SK-N-SH treated with all-trans-retinoic acid at 6 μM for 48 hours (cell line): ENCODE measurements at regions not wholly inside any gene's neighbourhood (a gene's known extent, or its start where the extent isn't known, plus 50 kb on each side); places are given as distances from the start of the nearest gene placed in this dataset.
"Not testable (repeated sequence)": the region's sequence is repeated elsewhere in the genome, so short reads cannot be mapped to it uniquely, and the experiment has no call there.

Experiments
- ATAC-seq: fragments of 200-7000 bp; cut with Tn5 transposase; 3 replicates; pipeline ENCODE4 v1.9.1; 2020; ENCODE audit warnings: mild to moderate bottlenecking, moderate library complexity
- ARNTL ChIP-seq: fragments of 450-650 bp; formaldehyde crosslinking; IDR thresholded peaks from 2 replicates; pipeline ENCODE4 v1.5.0; 2020; ENCODE audit warnings: low read depth, mild to moderate bottlenecking, moderate library complexity, borderline replicate concordance
- BACH2 ChIP-seq: fragments of 250-450 bp; sonication (Bioruptor Pico); IDR thresholded peaks from 2 replicates; pipeline ENCODE4 v1.9.0; 2021; ENCODE audit warnings: mild to moderate bottlenecking, borderline replicate concordance
- CSDC2 ChIP-seq: fragments of 250-450 bp; sonication (Bioruptor Pico); IDR thresholded peaks from 2 replicates; pipeline ENCODE4 v1.5.0; 2020; ENCODE audit warnings: mild to moderate bottlenecking, moderate library complexity
- CSRNP3 ChIP-seq: fragments of 250-450 bp; sonication (Bioruptor Pico); IDR thresholded peaks from 2 replicates; pipeline ENCODE4 v1.5.1; 2021; ENCODE audit warnings: mild to moderate bottlenecking, moderate library complexity
- GLIS3 ChIP-seq: fragments of 250-450 bp; sonication (Bioruptor Pico); IDR thresholded peaks from 2 replicates; pipeline ENCODE4 v1.5.0; 2020; ENCODE audit warnings: mild to moderate bottlenecking, moderate library complexity
- ISL1 ChIP-seq: fragments of 250-450 bp; sonication (Bioruptor Pico); IDR thresholded peaks from 2 replicates; pipeline ENCODE4 v2.1.2; 2022; ENCODE audit warnings: mild to moderate bottlenecking, moderate library complexity
- OSR1 ChIP-seq: fragments of 250-450 bp; sonication (Bioruptor Pico); IDR thresholded peaks from 2 replicates; pipeline ENCODE4 v1.8.0; 2022; ENCODE audit warnings: moderate library complexity, mild to moderate bottlenecking, inconsistent platforms
- POU6F1 ChIP-seq: fragments of 250-450 bp; sonication (Bioruptor Pico); IDR thresholded peaks from 2 replicates; pipeline ENCODE4 v1.8.0; 2021; ENCODE audit warnings: low read depth, mild to moderate bottlenecking, moderate library complexity, borderline replicate concordance
- SNAI2 ChIP-seq: fragments of 250-450 bp; sonication (Bioruptor Pico); IDR thresholded peaks from 2 replicates; pipeline ENCODE4 v1.5.0; 2020; ENCODE audit warnings: mild to moderate bottlenecking, moderate library complexity
- TCF4 ChIP-seq: fragments of 250-450 bp; sonication (Bioruptor Pico); IDR thresholded peaks from 2 replicates; pipeline ENCODE4 v1.8.0; 2021; ENCODE audit warnings: mild to moderate bottlenecking, moderate library complexity, borderline replicate concordance
- TOX ChIP-seq: fragments of 250-450 bp; sonication (Bioruptor Pico); IDR thresholded peaks from 2 replicates; pipeline ENCODE4 v1.8.0; 2021; ENCODE audit warnings: mild to moderate bottlenecking, moderate library complexity, borderline replicate concordance
- TSHZ2 ChIP-seq: fragments of 250-450 bp; sonication (Bioruptor Pico); IDR thresholded peaks from 2 replicates; pipeline ENCODE4 v1.5.0; 2020; ENCODE audit warnings: mild to moderate bottlenecking, moderate library complexity
- ZC3H10 ChIP-seq: fragments of 250-450 bp; sonication (Bioruptor Pico); IDR thresholded peaks from 2 replicates; pipeline ENCODE4 v1.5.1; 2021; ENCODE audit warnings: mild to moderate bottlenecking, moderate library complexity
- ZFP3 ChIP-seq: fragments of 250-450 bp; sonication (Bioruptor Pico); IDR thresholded peaks from 2 replicates; pipeline ENCODE4 v1.5.0; 2020; ENCODE audit warnings: mild to moderate bottlenecking, moderate library complexity
- ZFP30 ChIP-seq: fragments of 450-650 bp; formaldehyde crosslinking; IDR thresholded peaks from 2 replicates; pipeline ENCODE4 v1.5.0; 2022; ENCODE audit warnings: mild to moderate bottlenecking, moderate library complexity
- ZNF565 ChIP-seq: fragments of 450-650 bp; formaldehyde crosslinking; conservative IDR thresholded peaks from 2 replicates; pipeline ENCODE4 v1.5.0; 2020; ENCODE audit warnings: low read depth, mild to moderate bottlenecking, moderate library complexity
- ZNF8 ChIP-seq: fragments of 450-650 bp; formaldehyde crosslinking; IDR thresholded peaks from 2 replicates; pipeline ENCODE4 v1.5.0; 2020; ENCODE audit warnings: mild to moderate bottlenecking, moderate library complexity
- TF ChIP-seq, protein P1 (sequence below): fragments of 250-450 bp; sonication (Bioruptor Pico); IDR thresholded peaks from 2 replicates; pipeline ENCODE4 v1.8.0; 2020; ENCODE audit warnings: mild to moderate bottlenecking, moderate library complexity, borderline replicate concordance
- TF ChIP-seq, protein P2 (sequence below): fragments of 250-450 bp; sonication (Bioruptor Pico); IDR thresholded peaks from 2 replicates; pipeline ENCODE4 v1.5.1; 2020; ENCODE audit warnings: low read depth, mild to moderate bottlenecking, moderate library complexity

DNA sequence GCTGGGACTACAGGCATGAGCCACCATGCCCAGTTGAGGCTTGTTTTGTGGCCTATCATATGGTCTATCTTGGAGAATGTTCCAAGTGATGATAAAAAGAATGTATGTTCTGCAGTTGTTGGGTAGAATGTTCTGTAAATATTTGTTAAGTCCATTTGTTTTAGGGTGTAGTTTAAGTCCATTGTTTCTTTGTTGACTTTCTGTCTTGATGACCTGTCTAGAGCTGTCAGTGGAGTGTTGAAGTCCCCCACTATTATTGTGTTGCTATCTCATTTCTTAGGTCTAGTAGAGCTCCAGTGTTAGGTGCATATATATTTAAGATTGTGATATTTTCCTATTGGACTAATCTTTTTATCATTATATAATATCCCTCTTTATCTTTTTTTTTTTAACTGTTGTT, 284.3 kb upstream of the EXOC2 start:
- ATAC-seq = not testable (repeated sequence)

DNA sequence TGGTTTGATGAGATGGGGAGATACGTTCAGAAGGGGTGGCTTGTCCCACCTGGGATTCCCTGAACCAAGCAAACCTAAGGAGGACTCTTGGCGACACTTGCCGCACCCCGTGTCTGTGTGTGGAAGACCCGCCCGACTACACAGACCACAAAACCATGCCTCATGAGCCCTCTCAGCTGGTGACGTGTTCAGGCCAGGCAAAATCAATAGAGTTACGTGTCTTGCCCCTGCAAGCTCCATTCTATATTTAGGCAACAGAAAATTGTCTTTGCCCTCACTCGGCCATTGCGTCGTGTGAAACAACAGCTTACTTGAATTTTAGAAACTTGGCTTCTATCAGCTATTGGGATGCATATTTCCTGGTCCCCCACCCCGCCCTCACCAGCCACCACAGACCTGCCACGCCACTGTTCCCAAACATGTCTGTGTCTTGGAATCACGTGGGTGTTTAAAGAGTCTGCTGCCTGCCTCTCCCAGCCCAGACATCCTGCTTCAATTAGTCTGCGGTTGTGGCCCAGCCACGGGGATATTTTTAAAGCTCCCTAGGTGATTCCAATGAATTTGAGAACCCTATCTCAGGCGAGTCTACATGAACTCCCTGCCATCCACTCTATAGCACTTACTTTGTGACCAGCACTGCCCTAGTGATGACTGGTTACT, 279.2 kb upstream of the EXOC2 start:
- no peak for ATAC-seq
- no peak for TF ChIP-seq TSHZ2
- no peak for TF ChIP-seq GLIS3 (CRISPR knock-in tag)
- TF ChIP-seq CSRNP3 (CRISPR knock-in tag) = no peak
- no peak for TF ChIP-seq OSR1 (CRISPR knock-in tag)
- no peak for TF ChIP-seq ZFP30 (CRISPR knock-in tag)
- no peak for TF ChIP-seq ZFP3
- TF ChIP-seq, all 23 proteins: peak for 0

GRCh38 chr6:968791-969190, 275.9 kb upstream of the EXOC2 start:
- TF ChIP-seq ARNTL (no peak), BACH2 (CRISPR knock-in tag) (no peak), ZNF565 (CRISPR knock-in tag) (no peak), POU6F1 (CRISPR knock-in tag) (no peak), CSDC2 (CRISPR knock-in tag) (no peak), TCF4 (CRISPR knock-in tag) (no peak), ZFP30 (CRISPR knock-in tag) (no peak), TOX (CRISPR knock-in tag) (no peak), SNAI2 (no peak)
- TF ChIP-seq, all 23 proteins: peak for 0
- no peak for ATAC-seq

DNA sequence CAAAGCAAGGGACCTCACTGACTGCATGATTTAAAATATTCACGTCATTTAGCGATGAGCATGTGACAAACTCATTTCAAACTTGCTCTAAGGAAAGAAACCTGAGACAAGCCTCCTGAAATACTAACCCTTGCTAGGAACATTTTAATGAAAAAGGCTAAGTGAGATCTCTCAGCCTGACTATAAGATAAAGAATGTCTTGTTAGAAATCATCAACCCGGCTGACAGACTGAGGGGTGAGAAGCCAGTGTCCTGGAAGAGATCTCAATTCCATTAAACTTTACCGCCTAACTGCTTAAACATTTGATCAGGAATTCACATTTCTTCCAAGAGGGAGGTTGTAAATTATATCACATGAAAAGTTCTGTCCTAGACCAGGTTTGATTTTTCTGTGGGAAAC, 274.8 kb upstream of the EXOC2 start:
- TF ChIP-seq CSRNP3 (CRISPR knock-in tag) = no peak
- no peak for TF ChIP-seq TSHZ2
- TF ChIP-seq POU6F1 (CRISPR knock-in tag) = no peak
- TF ChIP-seq ZNF8 (CRISPR knock-in tag) = no peak
- no peak for TF ChIP-seq ZNF565 (CRISPR knock-in tag)
- no peak for TF ChIP-seq ZFP30 (CRISPR knock-in tag)
- TF ChIP-seq BACH2 (CRISPR knock-in tag) = no peak
- TF ChIP-seq CSDC2 (CRISPR knock-in tag) = no peak
- no peak for TF ChIP-seq TCF4 (CRISPR knock-in tag)
- no peak for TF ChIP-seq OSR1 (CRISPR knock-in tag)
- no peak for TF ChIP-seq ARNTL
- TF ChIP-seq, protein P1, sequence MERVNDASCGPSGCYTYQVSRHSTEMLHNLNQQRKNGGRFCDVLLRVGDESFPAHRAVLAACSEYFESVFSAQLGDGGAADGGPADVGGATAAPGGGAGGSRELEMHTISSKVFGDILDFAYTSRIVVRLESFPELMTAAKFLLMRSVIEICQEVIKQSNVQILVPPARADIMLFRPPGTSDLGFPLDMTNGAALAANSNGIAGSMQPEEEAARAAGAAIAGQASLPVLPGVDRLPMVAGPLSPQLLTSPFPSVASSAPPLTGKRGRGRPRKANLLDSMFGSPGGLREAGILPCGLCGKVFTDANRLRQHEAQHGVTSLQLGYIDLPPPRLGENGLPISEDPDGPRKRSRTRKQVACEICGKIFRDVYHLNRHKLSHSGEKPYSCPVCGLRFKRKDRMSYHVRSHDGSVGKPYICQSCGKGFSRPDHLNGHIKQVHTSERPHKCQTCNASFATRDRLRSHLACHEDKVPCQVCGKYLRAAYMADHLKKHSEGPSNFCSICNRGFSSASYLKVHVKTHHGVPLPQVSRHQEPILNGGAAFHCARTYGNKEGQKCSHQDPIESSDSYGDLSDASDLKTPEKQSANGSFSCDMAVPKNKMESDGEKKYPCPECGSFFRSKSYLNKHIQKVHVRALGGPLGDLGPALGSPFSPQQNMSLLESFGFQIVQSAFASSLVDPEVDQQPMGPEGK = no peak
- no peak for TF ChIP-seq SNAI2
- no peak for TF ChIP-seq ISL1
- no peak for TF ChIP-seq ZC3H10 (CRISPR knock-in tag)
- TF ChIP-seq, protein P2, sequence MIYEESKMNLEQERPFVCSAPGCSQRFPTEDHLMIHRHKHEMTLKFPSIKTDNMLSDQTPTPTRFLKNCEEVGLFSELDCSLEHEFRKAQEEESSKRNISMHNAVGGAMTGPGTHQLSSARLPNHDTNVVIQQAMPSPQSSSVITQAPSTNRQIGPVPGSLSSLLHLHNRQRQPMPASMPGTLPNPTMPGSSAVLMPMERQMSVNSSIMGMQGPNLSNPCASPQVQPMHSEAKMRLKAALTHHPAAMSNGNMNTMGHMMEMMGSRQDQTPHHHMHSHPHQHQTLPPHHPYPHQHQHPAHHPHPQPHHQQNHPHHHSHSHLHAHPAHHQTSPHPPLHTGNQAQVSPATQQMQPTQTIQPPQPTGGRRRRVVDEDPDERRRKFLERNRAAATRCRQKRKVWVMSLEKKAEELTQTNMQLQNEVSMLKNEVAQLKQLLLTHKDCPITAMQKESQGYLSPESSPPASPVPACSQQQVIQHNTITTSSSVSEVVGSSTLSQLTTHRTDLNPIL (CRISPR knock-in tag) = no peak

More for the DNA sequence above, 274.8 kb upstream of the EXOC2 start:
- ATAC-seq = no peak
